ENCODE measurements at regions not wholly inside any gene's neighbourhood (a gene's known extent, or its start where the extent isn't known, plus 50 kb on each side); places are given as distances from the start of the nearest gene placed in this dataset.
"Not testable (repeated sequence)": the region's sequence is repeated elsewhere in the genome, so short reads cannot be mapped to it uniquely, and the experiment has no call there.

GRCh38 chr2:235105821-235106359 lies 154.1 kb downstream of the SH3BP4 start:
- H3K27me3 Mint-ChIP-seq (ENCODE audit: low read depth) = peaks cover 25% of the 10 kb centered on the region
- no peak overlapping the region for H3K27ac Mint-ChIP-seq
- H3K4me1 Mint-ChIP-seq = peaks cover 23% of the 10 kb centered on the region
- no peak overlapping the region for H3K4me3 Mint-ChIP-seq
- no peaks in the 10 kb centered on the region for H3K9me3 Mint-ChIP-seq
- no peak for TF ChIP-seq CTCF (IDR thresholded peaks at IDR 0.05; ENCODE audit: unreplicated experiment in 3 of 3)
- H3K36me3 Mint-ChIP-seq (ENCODE audit: low read depth) = no peaks in the 10 kb centered on the region

GRCh38 chr2:235106874-235107639 lies 155.2 kb downstream of the SH3BP4 start:
- H3K4me1 Mint-ChIP-seq = peaks cover 23% of the 10 kb centered on the region
- H3K27me3 Mint-ChIP-seq (ENCODE audit: low read depth) = peaks cover 30% of the 10 kb centered on the region
- H3K36me3 Mint-ChIP-seq (ENCODE audit: low read depth) = no peaks in the 10 kb centered on the region
- no peak overlapping the region for H3K4me3 Mint-ChIP-seq
- TF ChIP-seq CTCF (IDR thresholded peaks at IDR 0.05; ENCODE audit: unreplicated experiment in 3 of 3) = peak; percentile 69 to 79 (median 77)
- H3K27ac Mint-ChIP-seq = no peak overlapping the region
- H3K9me3 Mint-ChIP-seq = no peaks in the 10 kb centered on the region

- Mint-ChIP-seq H3K27me3 (ENCODE audit: low read depth) (peaks cover 28% of the 10 kb centered on the region), H3K9me3 (no peaks in the 10 kb centered on the region), H3K36me3 (ENCODE audit: low read depth) (no peaks in the 10 kb centered on the region), H3K4me3 (no peak overlapping the region), H3K4me1 (peaks cover 23% of the 10 kb centered on the region), H3K27ac (no peak overlapping the region)
- TF ChIP-seq CTCF (IDR thresholded peaks at IDR 0.05; ENCODE audit: unreplicated experiment in 3 of 3) = no peak
These were observed 155.8 kb downstream of the SH3BP4 start for GRCh38 chr2:235107640-235107951.

- H3K27me3 Mint-ChIP-seq (ENCODE audit: low read depth) = peaks cover 32% of the 10 kb centered on the region
- not testable (repeated sequence) for H3K27ac Mint-ChIP-seq; H3K36me3 Mint-ChIP-seq (ENCODE audit: low read depth); H3K9me3 Mint-ChIP-seq; H3K4me3 Mint-ChIP-seq
- peaks cover 23% of the 10 kb centered on the region for H3K4me1 Mint-ChIP-seq
These were observed 157.7 kb downstream of the SH3BP4 start for GRCh38 chr2:235109561-235109960.

GRCh38 chr2:235112365-235112764 lies 160.5 kb downstream of the SH3BP4 start:
- H3K9me3 Mint-ChIP-seq = no peaks in the 10 kb centered on the region
- no peaks in the 10 kb centered on the region for H3K4me1 Mint-ChIP-seq
- H3K27ac Mint-ChIP-seq = no peak overlapping the region
- no peak overlapping the region for H3K4me3 Mint-ChIP-seq
- H3K27me3 Mint-ChIP-seq (ENCODE audit: low read depth) = peaks cover 30% of the 10 kb centered on the region
- TF ChIP-seq CTCF (IDR thresholded peaks at IDR 0.05; ENCODE audit: unreplicated experiment in 3 of 3) = no peak
- no peaks in the 10 kb centered on the region for H3K36me3 Mint-ChIP-seq (ENCODE audit: low read depth)

- H3K27ac Mint-ChIP-seq = no peak overlapping the region
- H3K27me3 Mint-ChIP-seq (ENCODE audit: low read depth) = peaks cover 36% of the 10 kb centered on the region
- no peaks in the 10 kb centered on the region for H3K4me1 Mint-ChIP-seq
- peaks cover 2% of the 10 kb centered on the region for H3K9me3 Mint-ChIP-seq
- TF ChIP-seq CTCF (IDR thresholded peaks at IDR 0.05; ENCODE audit: unreplicated experiment in 3 of 3) = no peak
- H3K4me3 Mint-ChIP-seq = no peak overlapping the region
- no peaks in the 10 kb centered on the region for H3K36me3 Mint-ChIP-seq (ENCODE audit: low read depth)
These were observed 162.0 kb downstream of the SH3BP4 start for GRCh38 chr2:235113854-235114253.

All from nephron (organoid).